ENCODE measurements at regions not wholly inside any gene's neighbourhood (a gene's known extent, or its start where the extent isn't known, plus 50 kb on each side); places are given as distances from the start of the nearest gene placed in this dataset.

GRCh38 chr2:190792956-190793888, 87.4 kb upstream of the GLS start:
- DNase-seq (ENCODE audit: low read depth) = peak; percentile 30
- H3K4me3 ChIP-seq (ENCODE audit: low read length) = no peak overlapping the region
- no peak for TF ChIP-seq CTCF (IDR thresholded peaks at IDR 0.05; ENCODE audit: insufficient read depth, low read depth, low read length, missing control alignments)

GRCh38 chr2:190794377-190794776, 86.2 kb upstream of the GLS start:
- TF ChIP-seq CTCF (IDR thresholded peaks at IDR 0.05; ENCODE audit: insufficient read depth, low read depth, low read length, missing control alignments) = no peak
- H3K4me3 ChIP-seq (ENCODE audit: low read length) = no peak overlapping the region
- DNase-seq (ENCODE audit: low read depth) = no peak

- TF ChIP-seq CTCF (IDR thresholded peaks at IDR 0.05; ENCODE audit: insufficient read depth, low read depth, low read length, missing control alignments) = no peak
- no peak overlapping the region for H3K4me3 ChIP-seq (ENCODE audit: low read length)
- no peak for DNase-seq (ENCODE audit: low read depth)
These were observed 85.8 kb upstream of the GLS start for GRCh38 chr2:190794790-190795189.

GRCh38 chr2:190795686-190796085, 84.9 kb upstream of the GLS start:
- no peak overlapping the region for H3K4me3 ChIP-seq (ENCODE audit: low read length)
- TF ChIP-seq CTCF (IDR thresholded peaks at IDR 0.05; ENCODE audit: insufficient read depth, low read depth, low read length, missing control alignments) = no peak
- no peak for DNase-seq (ENCODE audit: low read depth)

- DNase-seq (ENCODE audit: low read depth) = no peak
- TF ChIP-seq CTCF (IDR thresholded peaks at IDR 0.05; ENCODE audit: insufficient read depth, low read depth, low read length, missing control alignments) = no peak
- no peak overlapping the region for H3K4me3 ChIP-seq (ENCODE audit: low read length)
These were observed 80.6 kb upstream of the GLS start for GRCh38 chr2:190799999-190800398.

GRCh38 chr2:190800528-190800927, 80.1 kb upstream of the GLS start:
- DNase-seq (ENCODE audit: low read depth) = no peak
- H3K4me3 ChIP-seq (ENCODE audit: low read length) = no peak overlapping the region
- no peak for TF ChIP-seq CTCF (IDR thresholded peaks at IDR 0.05; ENCODE audit: insufficient read depth, low read depth, low read length, missing control alignments)

GRCh38 chr2:190802129-190802528, 78.5 kb upstream of the GLS start:
- no peak for DNase-seq (ENCODE audit: low read depth)
- no peak overlapping the region for H3K4me3 ChIP-seq (ENCODE audit: low read length)
- TF ChIP-seq CTCF (IDR thresholded peaks at IDR 0.05; ENCODE audit: insufficient read depth, low read depth, low read length, missing control alignments) = no peak
